GM23338 (cell line): ENCODE measurements at regions not wholly inside any gene's neighbourhood (a gene's known extent, or its start where the extent isn't known, plus 50 kb on each side); places are given as distances from the start of the nearest gene placed in this dataset.

Experiments
- ATAC-seq: fragments of 200-7000 bp; cut with Tn5 transposase; 3 replicates; pipeline ENCODE4 v1.9.1; 2020
- DNase-seq: peaks from one replicate; pipeline ENCODE4 v3.0.0-alpha.2; 2015; ENCODE audit warnings: low spot score
- H2AFZ ChIP-seq: fragments of 200-600 bp; sonication (generic); 2 replicates; pipeline ENCODE4 v1.8.0; 2016; ENCODE audit warnings: antibody characterized with exemption, mild to moderate bottlenecking, moderate library complexity
- H3F3A ChIP-seq: fragments of 200-600 bp; sonication (generic); replicated peaks from 2 replicates; pipeline ENCODE4 v1.8.0; 2017; ENCODE audit warnings: antibody characterized with exemption, mixed run types, low read depth
- H3K27ac ChIP-seq: fragments of 200-600 bp; sonication (generic); 2 replicates; pipeline ENCODE4 v1.6.1; 2016; ENCODE audit warnings: low read depth
- H3K27me3 ChIP-seq: fragments of 200-600 bp; sonication (generic); 2 replicates; pipeline ENCODE4 v1.8.0; 2016; ENCODE audit warnings: mild to moderate bottlenecking, mixed run types, moderate library complexity; ENCODE audit not compliant: insufficient read depth
- H3K36me3 ChIP-seq: fragments of 200-600 bp; sonication (generic); 2 replicates; pipeline ENCODE4 v1.8.0; 2016; ENCODE audit warnings: mild to moderate bottlenecking; ENCODE audit not compliant: insufficient read depth
- H3K4me1 ChIP-seq: fragments of 200-600 bp; sonication (generic); 2 replicates; pipeline ENCODE4 v1.8.0; 2016; ENCODE audit warnings: mild to moderate bottlenecking, moderate library complexity; ENCODE audit not compliant: insufficient read depth
- H3K4me2 ChIP-seq: fragments of 200-600 bp; sonication (generic); 2 replicates; pipeline ENCODE4 v1.7.1; 2017; ENCODE audit warnings: mixed run types
- H3K4me3 ChIP-seq: fragments of 200-600 bp; sonication (generic); 2 replicates; pipeline ENCODE4 v1.6.1; 2016; ENCODE audit warnings: mixed run types
- H3K79me2 ChIP-seq: fragments of 200-600 bp; sonication (generic); replicated peaks from 2 replicates; pipeline ENCODE4 v1.8.0; 2017; ENCODE audit warnings: mild to moderate bottlenecking; ENCODE audit not compliant: insufficient read depth
- H3K9me2 ChIP-seq: fragments of 200-600 bp; sonication (generic); 2 replicates; pipeline ENCODE4 v1.8.0; 2017; ENCODE audit not compliant: insufficient read depth
- H4K20me1 ChIP-seq: fragments of 200-600 bp; sonication (generic); replicated peaks from 2 replicates; pipeline ENCODE4 v1.8.0; 2017; ENCODE audit warnings: mild to moderate bottlenecking; ENCODE audit not compliant: insufficient read depth
- H3K27ac Mint-ChIP-seq: 2 replicates; pipeline ENCODE4 v1.8.0; 2020; ENCODE audit warnings: inconsistent platforms, mild to moderate bottlenecking, moderate library complexity, mixed read lengths
- H3K27me3 Mint-ChIP-seq: 3 replicates; pipeline ENCODE4 v1.8.0; 2022; ENCODE audit warnings: low read depth, mild to moderate bottlenecking, moderate library complexity, mixed read lengths, inconsistent platforms; ENCODE audit not compliant: insufficient read depth, poor library complexity
- H3K36me3 Mint-ChIP-seq: 3 replicates; pipeline ENCODE4 v1.8.0; 2021; ENCODE audit warnings: low read depth, mild to moderate bottlenecking, inconsistent platforms, moderate library complexity, mixed read lengths
- H3K4me1 Mint-ChIP-seq: 3 replicates; pipeline ENCODE4 v1.8.0; 2020; ENCODE audit warnings: mild to moderate bottlenecking, inconsistent platforms, mixed read lengths
- H3K4me3 Mint-ChIP-seq: 3 replicates; pipeline ENCODE4 v1.8.0; 2021; ENCODE audit warnings: moderate library complexity, mild to moderate bottlenecking, inconsistent platforms, mixed read lengths
- H3K9me3 Mint-ChIP-seq: 3 replicates; pipeline ENCODE4 v1.8.0; 2020; ENCODE audit warnings: moderate library complexity, mild to moderate bottlenecking, inconsistent platforms, mixed read lengths
- ETS1 ChIP-seq: IDR thresholded peaks from 2 replicates; pipeline ENCODE4 v1.6.1; 2016; ENCODE audit warnings: antibody characterized with exemption
- EZH2phosphoT487 ChIP-seq: fragments of 200-600 bp; sonication (generic); IDR thresholded peaks from one replicate; pipeline ENCODE4 v1.8.1; 2018; ENCODE audit warnings: antibody characterized with exemption; ENCODE audit not compliant: unreplicated experiment
- JUNB ChIP-seq: IDR thresholded peaks from one replicate; pipeline ENCODE4 v1.6.1; 2016; ENCODE audit warnings: antibody characterized with exemption; ENCODE audit not compliant: unreplicated experiment
- NANOG ChIP-seq: IDR thresholded peaks from 2 replicates; pipeline ENCODE4 v1.6.1; 2016; ENCODE audit warnings: antibody characterized with exemption, borderline replicate concordance
- ZNF114 ChIP-seq: fragments of 250-450 bp; sonication (Bioruptor Pico); IDR thresholded peaks from 2 replicates; pipeline ENCODE4 v1.5.0; 2020; ENCODE audit warnings: mild to moderate bottlenecking, moderate library complexity
- ZNF331 ChIP-seq: fragments of 250-450 bp; sonication (Bioruptor Pico); IDR thresholded peaks from 2 replicates; pipeline ENCODE4 v1.5.0; 2020; ENCODE audit warnings: low read depth, mild to moderate bottlenecking, moderate library complexity
- ZNF462 ChIP-seq: fragments of 250-450 bp; sonication (Bioruptor Pico); IDR thresholded peaks from 2 replicates; pipeline ENCODE4 v1.5.0; 2020; ENCODE audit warnings: mild to moderate bottlenecking, moderate library complexity
- TF ChIP-seq, protein P1 (sequence below): IDR thresholded peaks from one replicate; pipeline ENCODE4 v1.6.1; 2018; ENCODE audit warnings: antibody characterized with exemption; ENCODE audit not compliant: unreplicated experiment
- TF ChIP-seq, protein P2 (sequence below), 2 experiments: fragments of 200-600 bp in 1 of 2; sonication (generic) in 1 of 2; conservative IDR thresholded peaks; 2 replicates each; pipeline versions ENCODE4 v1.5.1 to v1.6.1; 2016 to 2017; ENCODE audit warnings: antibody characterized with exemption in 2 of 2, low read depth in 2 of 2, mild to moderate bottlenecking in 2 of 2, moderate library complexity in 1 of 2

GRCh38 chr3:102747611-102748010, 312.8 kb downstream of the ZPLD1 start:
- peaks cover 47% of the 10 kb centered on the region for H3K4me1 ChIP-seq
- peak overlapping the region; percentile 64; the same call in 1 of the 2 replicates for H2AFZ ChIP-seq
- Mint-ChIP-seq H3K4me3 (no peak overlapping the region), H3K27ac (no peak overlapping the region; the same call in 1 of the 2 replicates), H3K4me1 (peaks cover 33% of the 10 kb centered on the region), H3K9me3 (no peaks in the 10 kb centered on the region), H3K27me3 (peaks cover 1% of the 10 kb centered on the region), H3K36me3 (no peaks in the 10 kb centered on the region)
- no peaks in the 10 kb centered on the region for H3K27me3 ChIP-seq
- no peak overlapping the region for H3K27ac ChIP-seq
- H3K4me2 ChIP-seq, result no peak overlapping the region
- no peaks in the 10 kb centered on the region for H4K20me1 ChIP-seq
- DNase-seq, result no peak
- no peaks in the 10 kb centered on the region for H3K79me2 ChIP-seq
- no peak overlapping the region for H3K4me3 ChIP-seq
- H3K9me2 ChIP-seq, result no peaks in the 10 kb centered on the region
- no peak for TF ChIP-seq ZNF331 (CRISPR knock-in tag)
- no peak for TF ChIP-seq ZNF114 (CRISPR knock-in tag)
- TF ChIP-seq ZNF462, result no peak
- TF ChIP-seq ETS1, result no peak
- TF ChIP-seq, protein P1, sequence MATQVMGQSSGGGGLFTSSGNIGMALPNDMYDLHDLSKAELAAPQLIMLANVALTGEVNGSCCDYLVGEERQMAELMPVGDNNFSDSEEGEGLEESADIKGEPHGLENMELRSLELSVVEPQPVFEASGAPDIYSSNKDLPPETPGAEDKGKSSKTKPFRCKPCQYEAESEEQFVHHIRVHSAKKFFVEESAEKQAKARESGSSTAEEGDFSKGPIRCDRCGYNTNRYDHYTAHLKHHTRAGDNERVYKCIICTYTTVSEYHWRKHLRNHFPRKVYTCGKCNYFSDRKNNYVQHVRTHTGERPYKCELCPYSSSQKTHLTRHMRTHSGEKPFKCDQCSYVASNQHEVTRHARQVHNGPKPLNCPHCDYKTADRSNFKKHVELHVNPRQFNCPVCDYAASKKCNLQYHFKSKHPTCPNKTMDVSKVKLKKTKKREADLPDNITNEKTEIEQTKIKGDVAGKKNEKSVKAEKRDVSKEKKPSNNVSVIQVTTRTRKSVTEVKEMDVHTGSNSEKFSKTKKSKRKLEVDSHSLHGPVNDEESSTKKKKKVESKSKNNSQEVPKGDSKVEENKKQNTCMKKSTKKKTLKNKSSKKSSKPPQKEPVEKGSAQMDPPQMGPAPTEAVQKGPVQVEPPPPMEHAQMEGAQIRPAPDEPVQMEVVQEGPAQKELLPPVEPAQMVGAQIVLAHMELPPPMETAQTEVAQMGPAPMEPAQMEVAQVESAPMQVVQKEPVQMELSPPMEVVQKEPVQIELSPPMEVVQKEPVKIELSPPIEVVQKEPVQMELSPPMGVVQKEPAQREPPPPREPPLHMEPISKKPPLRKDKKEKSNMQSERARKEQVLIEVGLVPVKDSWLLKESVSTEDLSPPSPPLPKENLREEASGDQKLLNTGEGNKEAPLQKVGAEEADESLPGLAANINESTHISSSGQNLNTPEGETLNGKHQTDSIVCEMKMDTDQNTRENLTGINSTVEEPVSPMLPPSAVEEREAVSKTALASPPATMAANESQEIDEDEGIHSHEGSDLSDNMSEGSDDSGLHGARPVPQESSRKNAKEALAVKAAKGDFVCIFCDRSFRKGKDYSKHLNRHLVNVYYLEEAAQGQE, result no peak
- TF ChIP-seq NANOG, result no peak
- TF ChIP-seq EZH2phosphoT487, result no peak
- no peak for TF ChIP-seq JUNB
- TF ChIP-seq, protein P2, sequence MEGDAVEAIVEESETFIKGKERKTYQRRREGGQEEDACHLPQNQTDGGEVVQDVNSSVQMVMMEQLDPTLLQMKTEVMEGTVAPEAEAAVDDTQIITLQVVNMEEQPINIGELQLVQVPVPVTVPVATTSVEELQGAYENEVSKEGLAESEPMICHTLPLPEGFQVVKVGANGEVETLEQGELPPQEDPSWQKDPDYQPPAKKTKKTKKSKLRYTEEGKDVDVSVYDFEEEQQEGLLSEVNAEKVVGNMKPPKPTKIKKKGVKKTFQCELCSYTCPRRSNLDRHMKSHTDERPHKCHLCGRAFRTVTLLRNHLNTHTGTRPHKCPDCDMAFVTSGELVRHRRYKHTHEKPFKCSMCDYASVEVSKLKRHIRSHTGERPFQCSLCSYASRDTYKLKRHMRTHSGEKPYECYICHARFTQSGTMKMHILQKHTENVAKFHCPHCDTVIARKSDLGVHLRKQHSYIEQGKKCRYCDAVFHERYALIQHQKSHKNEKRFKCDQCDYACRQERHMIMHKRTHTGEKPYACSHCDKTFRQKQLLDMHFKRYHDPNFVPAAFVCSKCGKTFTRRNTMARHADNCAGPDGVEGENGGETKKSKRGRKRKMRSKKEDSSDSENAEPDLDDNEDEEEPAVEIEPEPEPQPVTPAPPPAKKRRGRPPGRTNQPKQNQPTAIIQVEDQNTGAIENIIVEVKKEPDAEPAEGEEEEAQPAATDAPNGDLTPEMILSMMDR (conservative IDR thresholded peaks at IDR 0.05; ENCODE audit: low read depth in 2 of 2), result no peak
- H3K36me3 ChIP-seq, result no peaks in the 10 kb centered on the region
- no peaks in the 10 kb centered on the region for H3F3A ChIP-seq
- ATAC-seq, result no peak; the same call in 2 of the 3 replicates
